GM23338 (cell line): ENCODE measurements at regions not wholly inside any gene's neighbourhood (a gene's known extent, or its start where the extent isn't known, plus 50 kb on each side); places are given as distances from the start of the nearest gene placed in this dataset.

Source experiments
- CREB1 ChIP-seq: fragments of 250-450 bp; sonication (Bioruptor Pico); IDR thresholded peaks from 2 replicates; pipeline ENCODE4 v1.5.0; 2020; ENCODE audit warnings: low read depth, mild to moderate bottlenecking, moderate library complexity
- CTCF ChIP-seq, 2 experiments: fragments of 200-600 bp in 1 of 2; sonication (generic) in 1 of 2; conservative IDR thresholded peaks; 2 replicates each; pipeline versions ENCODE4 v1.5.1 to v1.6.1; 2016 to 2017; ENCODE audit warnings: antibody characterized with exemption in 2 of 2, low read depth in 2 of 2, mild to moderate bottlenecking in 2 of 2, moderate library complexity in 1 of 2
- EZH2 ChIP-seq: fragments of 200-600 bp; sonication (generic); IDR thresholded peaks from one replicate; pipeline ENCODE4 v1.8.0; 2017; ENCODE audit warnings: antibody characterized with exemption, mild to moderate bottlenecking, low read depth; ENCODE audit not compliant: unreplicated experiment
- EZH2phosphoT487 ChIP-seq: fragments of 200-600 bp; sonication (generic); IDR thresholded peaks from one replicate; pipeline ENCODE4 v1.8.1; 2018; ENCODE audit warnings: antibody characterized with exemption; ENCODE audit not compliant: unreplicated experiment
- POLR2AphosphoS5 ChIP-seq: IDR thresholded peaks from 2 replicates; pipeline ENCODE4 v1.6.1; 2016; ENCODE audit warnings: antibody characterized with exemption, low read depth
- ZNF331 ChIP-seq: fragments of 250-450 bp; sonication (Bioruptor Pico); IDR thresholded peaks from 2 replicates; pipeline ENCODE4 v1.5.0; 2020; ENCODE audit warnings: low read depth, mild to moderate bottlenecking, moderate library complexity

- TF ChIP-seq CTCF (conservative IDR thresholded peaks at IDR 0.05; ENCODE audit: low read depth in 2 of 2) (no peak), POLR2AphosphoS5 (no peak), EZH2phosphoT487 (no peak), EZH2 (no peak), ZNF331 (CRISPR knock-in tag) (no peak), CREB1 (CRISPR knock-in tag) (no peak)
Measured at GRCh38 chr12:90757957-90758356, 197.0 kb downstream of the CCER1 start.
